SK-N-SH (cell line): ENCODE measurements at regions not wholly inside any gene's neighbourhood (a gene's known extent, or its start where the extent isn't known, plus 50 kb on each side); places are given as distances from the start of the nearest gene placed in this dataset.

ENCODE experiments used
- CTCF ChIA-PET: fragments of 300-600, 350-600 bp; formaldehyde crosslinking; extraction: SDS; loops from one replicate; lab custom pipeline; 2021; lab: Yijun Ruan, JAX
- POLR2A ChIA-PET: fragments of 350-600 bp; sonication (Branson Sonifier 250); formaldehyde crosslinking; extraction: SDS; loops from one replicate; lab custom pipeline; 2020; ENCODE audit warnings: antibody characterized with exemption, inconsistent platforms; lab: Yijun Ruan, JAX
- DNase-seq: peaks from one replicate; pipeline ENCODE4 v3.0.0; 2012
- H2AFZ ChIP-seq: fragments of 200-600 bp; sonication (generic); 2 replicates; pipeline ENCODE4 v1.8.1; 2016; ENCODE audit warnings: antibody characterized with exemption, mild to moderate bottlenecking, low read depth
- H3F3A ChIP-seq: fragments of 200-600 bp; sonication (generic); replicated peaks from 2 replicates; pipeline ENCODE3; 2016; ENCODE audit warnings: antibody characterized with exemption, mild to moderate bottlenecking; ENCODE audit not compliant: insufficient read depth
- H3K27ac ChIP-seq, 2 experiments: fragments of 200-500 bp in 1 of 2; fragments of 200-600 bp in 1 of 2; sonication (Bioruptor generic) in 1 of 2; sonication (generic), shearing (Covaris generic) in 1 of 2; 2 replicates each; pipeline versions ENCODE4 v1.5.1 to v1.6.1; 2014 to 2016; ENCODE audit warnings: low read depth in 2 of 2, inconsistent platforms in 1 of 2, low read length in 1 of 2, mild to moderate bottlenecking in 1 of 2, mixed read lengths in 1 of 2
- H3K27me3 ChIP-seq: fragments of 200-600 bp; sonication (generic), shearing (Covaris generic); 2 replicates; pipeline ENCODE4 v1.6.1; 2016; ENCODE audit warnings: mixed run types; ENCODE audit not compliant: insufficient read depth
- H3K36me3 ChIP-seq, 2 experiments: fragments of 200-500 bp in 1 of 2; fragments of 200-600 bp in 1 of 2; sonication (Bioruptor generic) in 1 of 2; sonication (generic) in 1 of 2; replicated peaks in 1 of 2; 2 replicates each; pipeline versions ENCODE3 to v1.5.1; 2014 to 2016; ENCODE audit warnings: low read length in 1 of 2, mild to moderate bottlenecking in 1 of 2; ENCODE audit not compliant: insufficient read depth in 2 of 2, control insufficient read depth in 1 of 2
- H3K4me1 ChIP-seq, 2 experiments: fragments of 200-500 bp in 1 of 2; fragments of 200-600 bp in 1 of 2; sonication (Bioruptor generic) in 1 of 2; sonication (generic), shearing (Covaris generic) in 1 of 2; 2 replicates each; pipeline versions ENCODE4 v1.5.1 to v1.6.1; 2014 to 2016; ENCODE audit warnings: low read depth in 1 of 2, low read length in 1 of 2, mixed run types in 1 of 2; ENCODE audit not compliant: insufficient read depth in 2 of 2, control insufficient read depth in 1 of 2
- H3K4me2 ChIP-seq: fragments of 200-600 bp; sonication (generic), shearing (Covaris generic); 2 replicates; pipeline ENCODE4 v1.6.1; 2017; ENCODE audit warnings: mixed run types
- H3K4me3 ChIP-seq, 2 experiments: fragments of 200-500 bp in 1 of 2; fragments of 200-600 bp in 1 of 2; sonication (Bioruptor generic) in 1 of 2; sonication (generic), shearing (Covaris generic) in 1 of 2; 2 replicates each; pipeline versions ENCODE4 v1.5.1 to v1.8.1; 2014 to 2016; ENCODE audit warnings: low read depth in 2 of 2, inconsistent platforms in 1 of 2, low read length in 1 of 2, mild to moderate bottlenecking in 1 of 2, mixed read lengths in 1 of 2, moderate library complexity in 1 of 2
- H3K79me2 ChIP-seq: fragments of 200-600 bp; sonication (generic); 2 replicates; pipeline ENCODE4 v1.8.1; 2017; ENCODE audit warnings: mild to moderate bottlenecking; ENCODE audit not compliant: insufficient read depth
- H3K9ac ChIP-seq: fragments of 200-600 bp; sonication (generic); 2 replicates; pipeline ENCODE4 v1.6.1; 2017; ENCODE audit warnings: mixed run types
- H3K9me2 ChIP-seq: fragments of 200-600 bp; sonication (generic); 2 replicates; pipeline ENCODE4 v1.6.1; 2017; ENCODE audit warnings: mixed run types
- H3K9me3 ChIP-seq: fragments of 200-600 bp; sonication (generic); 2 replicates; pipeline ENCODE4 v1.6.1; 2017; ENCODE audit warnings: mixed run types, mild to moderate bottlenecking, moderate library complexity
- H4K20me1 ChIP-seq: fragments of 200-600 bp; sonication (generic); 2 replicates; pipeline ENCODE4 v1.6.1; 2017; ENCODE audit warnings: mild to moderate bottlenecking, mixed run types; ENCODE audit not compliant: insufficient read depth
- CTCF ChIP-seq: fragments of 200-600 bp; sonication (generic); IDR thresholded peaks from 2 replicates; pipeline ENCODE4 v1.6.1; 2017; ENCODE audit warnings: antibody characterized with exemption, mild to moderate bottlenecking, moderate library complexity
- ELF1 ChIP-seq: IDR thresholded peaks from 2 replicates; pipeline ENCODE4 v1.4.0; 2012
- EP300 ChIP-seq, 2 experiments: IDR thresholded peaks; 2 replicates each; pipeline versions ENCODE4 v1.4.0 to v1.6.1; 2012; ENCODE audit warnings: borderline replicate concordance in 1 of 2, low read depth in 1 of 2, low read length in 1 of 2
- FOXJ3 ChIP-seq: sonication (generic); formaldehyde crosslinking; IDR thresholded peaks from 2 replicates; pipeline ENCODE4 v1.5.1; 2020; ENCODE audit warnings: mild to moderate bottlenecking, missing genetic modification reagents
- FOXM1 ChIP-seq: IDR thresholded peaks from 2 replicates; pipeline ENCODE4 v1.4.0; 2012; ENCODE audit warnings: low read depth, mild to moderate bottlenecking
- MAX ChIP-seq: IDR thresholded peaks from 2 replicates; pipeline ENCODE4 v1.4.0; 2012; ENCODE audit warnings: low read depth
- NFIC ChIP-seq: IDR thresholded peaks from 2 replicates; pipeline ENCODE4 v1.4.0; 2012; ENCODE audit warnings: borderline replicate concordance
- NRF1 ChIP-seq: IDR thresholded peaks from 2 replicates; pipeline ENCODE4 v1.6.1; 2012; ENCODE audit warnings: low read depth, mild to moderate bottlenecking, low read length
- POLR2AphosphoS5 ChIP-seq: IDR thresholded peaks from 2 replicates; pipeline ENCODE4 v1.6.1; 2012; ENCODE audit warnings: low read depth, low read length
- RAD21 ChIP-seq: IDR thresholded peaks from 2 replicates; pipeline ENCODE4 v1.6.1; 2012; ENCODE audit warnings: mild to moderate bottlenecking, low read length
- RCOR1 ChIP-seq: fragments of 150-350 bp; IDR thresholded peaks from 2 replicates; pipeline ENCODE4 v1.6.1; 2017; ENCODE audit warnings: antibody characterized with exemption, low read length
- RFX5 ChIP-seq: IDR thresholded peaks from 2 replicates; pipeline ENCODE4 v1.6.1; 2012; ENCODE audit warnings: mild to moderate bottlenecking, improper control_type of control experiment, low read length
- RXRA ChIP-seq: IDR thresholded peaks from 2 replicates; pipeline ENCODE4 v1.4.0; 2012; ENCODE audit warnings: low read depth, mild to moderate bottlenecking, borderline replicate concordance
- TAF1 ChIP-seq: IDR thresholded peaks from 2 replicates; pipeline ENCODE4 v1.6.1; 2012; ENCODE audit warnings: low read depth, mild to moderate bottlenecking, low read length, moderate library complexity, borderline replicate concordance
- TEAD4 ChIP-seq: IDR thresholded peaks from 2 replicates; pipeline ENCODE4 v1.4.0; 2012; ENCODE audit warnings: mild to moderate bottlenecking, borderline replicate concordance; ENCODE audit not compliant: insufficient read depth
- USF1 ChIP-seq: IDR thresholded peaks from 2 replicates; pipeline ENCODE4 v1.4.0; 2012; ENCODE audit warnings: low read depth, borderline replicate concordance
- USF2 ChIP-seq: fragments of 150-350 bp; IDR thresholded peaks from 2 replicates; pipeline ENCODE4 v1.6.1; 2017; ENCODE audit warnings: antibody characterized with exemption, low read length, low read depth, borderline replicate concordance
- WGBS: methylation state at CpG from one replicate; pipeline ENCODE4 v1.1.6; 2017; ENCODE audit warnings: low lambda C conversion rate; 5-methylcytosine and 5-hydroxymethylcytosine counted together

GRCh38 chr12:86445356-86445755 is 189.2 kb upstream of the MGAT4C start (continued):
- no peak for TF ChIP-seq CTCF

- 35% methylated on average over 1 of the region's 1 CpG for WGBS
- Histone ChIP-seq H2AFZ (no peak overlapping the region), H3K27me3 (no peaks in the 10 kb centered on the region), H3K27ac (no peak overlapping the region), H4K20me1 (no peaks in the 10 kb centered on the region), H3K9me3 (no peaks in the 10 kb centered on the region), H3K4me1 (no peaks in the 10 kb centered on the region), H3K4me3 (no peak overlapping the region), H3K9ac (no peak overlapping the region), H3K79me2 (no peaks in the 10 kb centered on the region), H3K4me2 (no peak overlapping the region), H3K9me2 (no peaks in the 10 kb centered on the region), H3K36me3 (no peaks in the 10 kb centered on the region), H3F3A (no peaks in the 10 kb centered on the region)
- POLR2A ChIA-PET, result no interaction called here
- CTCF ChIA-PET, result no interaction called here
- DNase-seq, result no peak
- TF ChIP-seq RCOR1 (no peak), TEAD4 (no peak), RXRA (no peak), EP300 (IDR thresholded peaks at IDR 0.05; ENCODE audit: borderline replicate concordance in 1 of 2, low read depth in 1 of 2, low read length in 1 of 2) (no peak), MAX (no peak), FOXJ3 (no peak), POLR2AphosphoS5 (no peak), USF2 (no peak), NRF1 (no peak), USF1 (no peak), RAD21 (no peak), NFIC (no peak), FOXM1 (no peak), TAF1 (no peak), RFX5 (no peak), ELF1 (no peak)
Observed at GRCh38 chr12:86435053-86435452, 178.9 kb upstream of the MGAT4C start.
